B cell (primary cell): ENCODE measurements at regions not wholly inside any gene's neighbourhood (a gene's known extent, or its start where the extent isn't known, plus 50 kb on each side); places are given as distances from the start of the nearest gene placed in this dataset.

ENCODE experiments used
- ATAC-seq: fragments of 200-7000 bp; cut with Tn5 transposase; one replicate; pipeline ENCODE4 v1.10.0; 2021; ENCODE audit warnings: low read depth, mild to moderate bottlenecking, moderate number of reproducible peaks, moderate library complexity
- CTCF ChIA-PET: fragments of 350-600 bp; sonication (Branson Sonifier 250); formaldehyde crosslinking; loops from one replicate; lab custom pipeline; 2021; ENCODE audit warnings: antibody characterized with exemption, inconsistent platforms; lab: Charles Lee
- POLR2A ChIA-PET: fragments of 350-600 bp; sonication (Branson Sonifier 250); formaldehyde crosslinking; loops from one replicate; lab custom pipeline; 2021; ENCODE audit warnings: antibody characterized with exemption; lab: Charles Lee
- DNase-seq: peaks from one replicate; pipeline ENCODE4 v3.0.0; 2013
- H2AFZ ChIP-seq: 2 replicates; pipeline ENCODE4 v1.6.1; 2012; ENCODE audit warnings: mild to moderate bottlenecking, low read depth, low read length; ENCODE audit not compliant: insufficient read depth, poor library complexity, severe bottlenecking
- H3K27ac ChIP-seq, 2 donors: 1 replicate in 1 of 2; 2 replicates in 1 of 2; pipeline ENCODE4 v1.5.1; 2012 to 2013; ENCODE audit warnings: low read length in 2 of 2, mild to moderate bottlenecking in 2 of 2, moderate library complexity in 1 of 2
- H3K27me3 ChIP-seq, 4 experiments: fragments of 200-600 bp in 1 of 4; sonication (generic) in 1 of 4; replicated peaks in 1 of 4; 1 replicate in 2 of 4; 2 replicates in 2 of 4; pipeline versions ENCODE4 v1.6.1 to v1.7.0; 2013 to 2016; ENCODE audit warnings: low read length in 3 of 4, mild to moderate bottlenecking in 2 of 4, mixed read lengths in 1 of 4, moderate library complexity in 1 of 4; ENCODE audit not compliant: insufficient read depth in 4 of 4, control insufficient read depth in 3 of 4; ENCODE audit errors: control extremely low read depth in 1 of 4
- H3K36me3 ChIP-seq, 2 experiments: replicated peaks in 1 of 2; 1 replicate in 1 of 2; 2 replicates in 1 of 2; pipeline versions ENCODE4 v1.6.1 to v1.7.1; 2013; ENCODE audit warnings: low read length in 1 of 2; ENCODE audit not compliant: insufficient read depth in 2 of 2, control insufficient read depth in 1 of 2; ENCODE audit errors: control extremely low read depth in 1 of 2, extremely low read depth in 1 of 2
- H3K4me1 ChIP-seq, 2 donors: fragments of 200-600 bp in 1 of 2; sonication (generic) in 1 of 2; 1 replicate in 1 of 2; 2 replicates in 1 of 2; pipeline versions ENCODE4 v1.5.1 to v1.6.1; 2013 to 2017; ENCODE audit warnings: low read length in 2 of 2; ENCODE audit not compliant: control insufficient read depth in 2 of 2, insufficient read depth in 2 of 2
- H3K4me2 ChIP-seq: replicated peaks from 2 replicates; pipeline ENCODE3; 2012; ENCODE audit warnings: mild to moderate bottlenecking, low read depth, low read length; ENCODE audit not compliant: poor library complexity, severe bottlenecking
- H3K4me3 ChIP-seq, 5 experiments: fragments of 200-600 bp in 1 of 5; sonication (generic) in 1 of 5; 1 replicate in 3 of 5; 2 replicates in 2 of 5; pipeline versions ENCODE4 v1.5.1 to v1.7.0; 2011 to 2016; ENCODE audit warnings: low read length in 4 of 5, mild to moderate bottlenecking in 4 of 5, low read depth in 2 of 5, control low read depth in 1 of 5, moderate library complexity in 1 of 5; ENCODE audit not compliant: insufficient read depth in 1 of 5; ENCODE audit errors: control extremely low read depth in 1 of 5, extremely low read depth in 1 of 5
- H3K79me2 ChIP-seq: fragments of 200-600 bp; sonication (generic); one replicate; pipeline ENCODE4 v1.6.0; 2016; ENCODE audit warnings: low read length; ENCODE audit not compliant: control insufficient read depth, insufficient read depth
- H3K9ac ChIP-seq: fragments of 200-600 bp; sonication (generic); 2 replicates; pipeline ENCODE4 v1.6.1; 2017; ENCODE audit warnings: mild to moderate bottlenecking, low read length, moderate library complexity
- H3K9me3 ChIP-seq, 3 donors: one replicate each; pipeline versions ENCODE4 v1.6.1 to v1.7.1; 2013; ENCODE audit warnings: low read length in 2 of 3; ENCODE audit not compliant: control insufficient read depth in 2 of 3, insufficient read depth in 1 of 3; ENCODE audit errors: control extremely low read depth in 1 of 3
- H4K20me1 ChIP-seq: 2 replicates; pipeline ENCODE4 v1.6.0; 2012; ENCODE audit warnings: mild to moderate bottlenecking, low read length; ENCODE audit not compliant: insufficient read depth, control insufficient read depth, poor library complexity, severe bottlenecking
- H3K27ac Mint-ChIP-seq: one replicate; pipeline ENCODE4 v1.8.0; 2021; ENCODE audit warnings: mixed read lengths
- H3K27me3 Mint-ChIP-seq: one replicate; pipeline ENCODE4 v1.8.0; 2021; ENCODE audit warnings: mixed read lengths
- H3K4me1 Mint-ChIP-seq: one replicate; pipeline ENCODE4 v1.8.0; 2021; ENCODE audit warnings: mixed read lengths
- H3K4me3 Mint-ChIP-seq: one replicate; pipeline ENCODE4 v1.8.0; 2021; ENCODE audit warnings: mixed read lengths
- H3K9me3 Mint-ChIP-seq: one replicate; pipeline ENCODE4 v1.8.0; 2022; ENCODE audit warnings: mixed read lengths; ENCODE audit not compliant: insufficient read depth
- CTCF ChIP-seq: fragments of 200-600 bp; IDR thresholded peaks from one replicate; pipeline ENCODE4 v1.8.0; 2022; ENCODE audit warnings: antibody characterized with exemption, mild to moderate bottlenecking
- EZH2 ChIP-seq: IDR thresholded peaks from 2 replicates; pipeline ENCODE4 v1.6.1; 2012; ENCODE audit warnings: borderline replicate concordance, low read depth, mild to moderate bottlenecking, moderate library complexity, low read length; ENCODE audit not compliant: insufficient read depth, poor library complexity, severe bottlenecking
- WGBS: methylation state at CpG from one replicate; pipeline ENCODE4 v1.1.5; 2013; ENCODE audit warnings: missing lambda C conversion rate; ENCODE audit not compliant: insufficient coverage; 5-methylcytosine and 5-hydroxymethylcytosine counted together
- intact Hi-C: fragments of 100-400 bp; cut with micrococcal nuclease; formaldehyde crosslinking; loops from one replicate; pipeline ENCODE4 v1.10.0; 2022

DNA sequence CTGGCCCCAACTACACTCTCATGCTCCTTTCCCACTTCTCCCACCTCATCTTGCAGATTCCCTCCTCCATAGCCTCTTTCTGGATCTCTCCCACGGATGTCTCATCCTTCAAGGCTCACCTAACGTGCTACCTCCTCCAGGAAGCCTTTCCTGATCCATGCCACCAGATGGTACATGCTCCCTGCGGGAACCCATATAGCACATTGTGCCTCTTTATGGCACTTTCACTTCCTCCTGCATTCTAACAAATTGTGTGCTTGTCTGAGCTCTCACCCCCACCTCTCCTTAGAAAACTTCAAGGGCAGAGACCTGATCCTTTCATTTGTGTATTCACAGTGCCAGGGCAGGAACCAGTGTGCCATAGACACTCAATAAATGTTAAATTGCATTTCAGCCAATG is 63.0 kb downstream of the HES1 start:
- DNase-seq (peak; percentile 61), ATAC-seq (no peak)
- Histone ChIP-seq H3K9ac (no peak overlapping the region), H3K79me2 (no peaks in the 10 kb centered on the region), H3K4me2 (peak overlapping the region; percentile 37), H3K9me3 (no peaks in the 10 kb centered on the region), H3K27ac (no peak overlapping the region), H3K4me3 (no peak overlapping the region), H3K36me3 (no peaks in the 10 kb centered on the region), H3K4me1 (peaks cover 28 to 39% of the 10 kb centered on the region in 2 donors), H4K20me1 (no peaks in the 10 kb centered on the region), H2AFZ (no peak overlapping the region), H3K27me3 (peaks cover 0 to 34% (median 13%) of the 10 kb centered on the region in 4 experiments)
- peaks cover 36% of the 10 kb centered on the region for H3K27me3 Mint-ChIP-seq
- no peak overlapping the region for H3K4me3 Mint-ChIP-seq
- no peaks in the 10 kb centered on the region for H3K9me3 Mint-ChIP-seq
- intact Hi-C loops: no loop called here
- TF ChIP-seq EZH2 (no peak), CTCF (no peak)
- H3K27ac Mint-ChIP-seq: peak overlapping the region; percentile 66
- POLR2A ChIA-PET: no interaction called here
- CTCF ChIA-PET: no interaction called here
- WGBS: 42% methylated on average over 3 of the region's 3 CpGs
- H3K4me1 Mint-ChIP-seq: peaks cover 37% of the 10 kb centered on the region

GRCh38 chr3:194200422-194201081 is 64.6 kb downstream of the HES1 start:
- peaks cover 42% of the 10 kb centered on the region for H3K27me3 Mint-ChIP-seq
- intact Hi-C loops: loop anchor here (5.0 kb wide), 2 partner anchors 58 to 107 kb away; no protein-coding TSS in a partner anchor
- no peak for ATAC-seq

More at GRCh38 chr3:194200422-194201081, 64.6 kb downstream of the HES1 start:
- H3K9ac ChIP-seq: no peak overlapping the region
- peaks cover 27 to 32% of the 10 kb centered on the region in 2 donors for H3K4me1 ChIP-seq
- no peak overlapping the region for H3K4me3 ChIP-seq
- no peak overlapping the region for H2AFZ ChIP-seq
- no peak for TF ChIP-seq CTCF
- no peak for TF ChIP-seq EZH2
- H3K27me3 ChIP-seq: peaks cover 0 to 45% (median 20%) of the 10 kb centered on the region in 4 experiments
- no peak overlapping the region for H3K4me3 Mint-ChIP-seq
- no peaks in the 10 kb centered on the region for H4K20me1 ChIP-seq
- H3K36me3 ChIP-seq: no peaks in the 10 kb centered on the region
- H3K9me3 ChIP-seq: no peaks in the 10 kb centered on the region
- H3K27ac Mint-ChIP-seq: no peak overlapping the region
- no peaks in the 10 kb centered on the region for H3K79me2 ChIP-seq
- ChIA-PET CTCF (no interaction called here), POLR2A (no interaction called here)
- no peaks in the 10 kb centered on the region for H3K9me3 Mint-ChIP-seq
- no peak for DNase-seq
- no peak overlapping the region for H3K4me2 ChIP-seq
- no peak overlapping the region for H3K27ac ChIP-seq
- WGBS: 96% methylated on average over 4 of the region's 6 CpGs
- peaks cover 32% of the 10 kb centered on the region for H3K4me1 Mint-ChIP-seq
